ENCODE measurements at regions not wholly inside any gene's neighbourhood (a gene's known extent, or its start where the extent isn't known, plus 50 kb on each side); places are given as distances from the start of the nearest gene placed in this dataset.

GRCh38 chr5:114612406-114612805 lies 250.5 kb downstream of the KCNN2 start:
- ATAC-seq (no peak), FAIRE-seq (no peak), DNase-seq (ENCODE audit: extremely low read depth in 1 of 4, low spot score in 3 of 4) (no peak)
- H3K4me3 ChIP-seq: no peak overlapping the region
- no peak overlapping the region for H3K27ac ChIP-seq (ENCODE audit: extremely low read depth, low read depth, low read length)
- no peaks in the 10 kb centered on the region for H3K27me3 ChIP-seq (ENCODE audit: control insufficient read depth in 2 of 2, insufficient read depth in 2 of 2, low read length in 2 of 2)
- no peaks in the 10 kb centered on the region for H4K20me1 ChIP-seq (replicated peaks; ENCODE audit: control insufficient read depth, insufficient read depth, low read length)
- no peaks in the 10 kb centered on the region; the same call in 1 of the 2 replicates for H3K9me3 ChIP-seq (replicated peaks; ENCODE audit: control insufficient read depth, insufficient read depth, low read depth, low read length)
- no peak overlapping the region for H2AFZ ChIP-seq (ENCODE audit: low read depth, low read length)
- BruUV-seq (replicated peaks): no TSS peak
- intact Hi-C loops (cut with micrococcal nuclease): no loop called here
- WGBS (ENCODE audit: insufficient coverage, low coverage, missing lambda C conversion rate): 6% methylated on average over 3 of the region's 3 CpGs
- in situ Hi-C loops (cut with MboI): no loop called here
- POLR2A ChIA-PET: no interaction called here
- CTCF ChIA-PET (ENCODE audit: low intra/inter-chr PET ratio): no interaction called here
- H3K4me2 ChIP-seq (ENCODE audit: insufficient read depth, low read length): no peak overlapping the region
- no peaks in the 10 kb centered on the region for H3K36me3 ChIP-seq (ENCODE audit: control insufficient read depth, insufficient read depth, low read length)
- TF ChIP-seq E2F3 (CRISPR knock-in tag; IDR thresholded peaks at IDR 0.05) (no peak), MTA2 (IDR thresholded peaks at IDR 0.05; ENCODE audit: low read depth) (no peak), MEIS2 (IDR thresholded peaks at IDR 0.05; ENCODE audit: partially characterized antibody) (no peak), PRPF4 (IDR thresholded peaks at IDR 0.05; ENCODE audit: insufficient read depth, low read depth, low read length, poor library complexity, severe bottlenecking) (no peak), NCOA2 (IDR thresholded peaks at IDR 0.05; ENCODE audit: partially characterized antibody in 2 of 2) (no peak), AFF1 (IDR thresholded peaks at IDR 0.05; ENCODE audit: low read depth in 1 of 2, partially characterized antibody in 2 of 2) (no peak), CREB3L1 (IDR thresholded peaks at IDR 0.05; ENCODE audit: borderline replicate concordance, low read depth) (no peak), RHOXF2B (CRISPR knock-in tag; conservative IDR thresholded peaks at IDR 0.05) (no peak), ASH1L (IDR thresholded peaks at IDR 0.05; ENCODE audit: borderline replicate concordance, low read depth, partially characterized antibody) (no peak), TBL1XR1 (IDR thresholded peaks at IDR 0.05; ENCODE audit: low read length in 2 of 2) (no peak), RAD51 (IDR thresholded peaks at IDR 0.05; ENCODE audit: borderline replicate concordance, low read depth) (no peak), WHSC1 (IDR thresholded peaks at IDR 0.05; ENCODE audit: low read length) (no peak), ZNF507 (tag; conservative IDR thresholded peaks at IDR 0.05) (no peak), FOXK1 (CRISPR knock-in tag; IDR thresholded peaks at IDR 0.05; ENCODE audit: borderline replicate concordance) (no peak), EZH2 (IDR thresholded peaks at IDR 0.05; ENCODE audit: borderline replicate concordance, low read depth, low read length) (no peak), CEBPG (CRISPR knock-in tag; IDR thresholded peaks at IDR 0.05) (no peak), CEBPG (tag; conservative IDR thresholded peaks at IDR 0.05 in 1 of 2, IDR thresholded peaks at IDR 0.05 in 1 of 2) (no peak), SMARCB1 (IDR thresholded peaks at IDR 0.05; ENCODE audit: insufficient read length, low read depth) (no peak)
- no peak overlapping the region for H3K9ac ChIP-seq (ENCODE audit: insufficient read depth in 1 of 2, low read depth in 2 of 2, low read length in 2 of 2)
- no peaks in the 10 kb centered on the region for H3K4me1 ChIP-seq (replicated peaks in 1 of 2; ENCODE audit: control insufficient read depth in 2 of 2, insufficient read depth in 2 of 2, low read length in 2 of 2)
- no peaks in the 10 kb centered on the region for H3K79me2 ChIP-seq (ENCODE audit: control insufficient read depth, insufficient read depth, low read length)
- no peaks in the 10 kb centered on the region for H3K9me1 ChIP-seq (ENCODE audit: control insufficient read depth, insufficient read depth, low read length)

All from K562 (cell line).